Mesenchymal stem cell (in vitro differentiated cells and primary cell): ENCODE measurements at regions not wholly inside any gene's neighbourhood (a gene's known extent, or its start where the extent isn't known, plus 50 kb on each side); places are given as distances from the start of the nearest gene placed in this dataset.

Experiments used
- DNase-seq: peaks from one replicate; pipeline ENCODE4 v3.0.0-alpha.2; 2013
- H2AFZ ChIP-seq: one replicate; pipeline ENCODE4 v1.6.1; 2013; ENCODE audit warnings: low read depth, mild to moderate bottlenecking, control low read depth, inconsistent platforms, low read length, moderate library complexity
- H2AK5ac ChIP-seq: 2 replicates; pipeline ENCODE4 v1.6.1; 2013; ENCODE audit warnings: low read length, moderate library complexity, mild to moderate bottlenecking, inconsistent platforms; ENCODE audit not compliant: severe bottlenecking
- H2BK120ac ChIP-seq: one replicate; pipeline ENCODE4 v1.6.1; 2013; ENCODE audit warnings: low read depth, mild to moderate bottlenecking, inconsistent platforms, low read length, moderate library complexity
- H2BK12ac ChIP-seq, 2 experiments: one replicate each; pipeline ENCODE4 v1.6.1; 2013; ENCODE audit warnings: inconsistent platforms in 2 of 2, low read length in 2 of 2, mild to moderate bottlenecking in 2 of 2, moderate library complexity in 2 of 2, control low read depth in 1 of 2
- H2BK15ac ChIP-seq: one replicate; pipeline ENCODE4 v1.6.1; 2013; ENCODE audit warnings: mild to moderate bottlenecking, low read depth, inconsistent platforms; ENCODE audit not compliant: poor library complexity, severe bottlenecking
- H2BK5ac ChIP-seq: 2 replicates; pipeline ENCODE4 v1.6.1; 2013; ENCODE audit warnings: low read depth, mild to moderate bottlenecking, low read length, control low read depth, inconsistent platforms; ENCODE audit not compliant: poor library complexity, severe bottlenecking
- H3K14ac ChIP-seq, 2 experiments: one replicate each; pipeline ENCODE4 v1.6.1; 2013; ENCODE audit warnings: inconsistent platforms in 2 of 2, low read length in 2 of 2, control low read depth in 1 of 2, mild to moderate bottlenecking in 1 of 2, moderate library complexity in 1 of 2
- H3K18ac ChIP-seq, 2 experiments: one replicate each; pipeline ENCODE4 v1.6.1; 2013; ENCODE audit warnings: inconsistent platforms in 2 of 2, low read length in 2 of 2, control low read depth in 1 of 2, low read depth in 1 of 2, mild to moderate bottlenecking in 1 of 2
- H3K23ac ChIP-seq, 2 experiments: one replicate each; pipeline ENCODE4 v1.6.1; 2013; ENCODE audit warnings: inconsistent platforms in 2 of 2, low read length in 2 of 2, mild to moderate bottlenecking in 2 of 2, moderate library complexity in 2 of 2, control low read depth in 1 of 2
- H3K27ac ChIP-seq: 2 replicates; pipeline ENCODE4 v1.5.1; 2013; ENCODE audit warnings: mild to moderate bottlenecking, moderate library complexity, low read length, control low read depth, inconsistent platforms; ENCODE audit not compliant: poor library complexity, severe bottlenecking
- H3K27me3 ChIP-seq, 2 experiments: 2 replicates each; pipeline versions ENCODE4 v1.6.1 to v1.7.0; 2013; ENCODE audit warnings: low read length in 2 of 2, mild to moderate bottlenecking in 2 of 2, moderate library complexity in 2 of 2, control low read depth in 1 of 2, inconsistent platforms in 1 of 2; ENCODE audit not compliant: control insufficient read depth in 1 of 2, insufficient read depth in 1 of 2
- H3K36me3 ChIP-seq, 2 experiments: 2 replicates each; pipeline versions ENCODE4 v1.6.1 to v1.7.0; 2013; ENCODE audit warnings: low read length in 2 of 2, control low read depth in 1 of 2, inconsistent platforms in 1 of 2, low read depth in 1 of 2, mild to moderate bottlenecking in 1 of 2; ENCODE audit not compliant: insufficient read depth in 2 of 2, control insufficient read depth in 1 of 2
- H3K4ac ChIP-seq, 2 experiments: one replicate each; pipeline ENCODE4 v1.6.1; 2013; ENCODE audit warnings: inconsistent platforms in 2 of 2, low read length in 2 of 2, mild to moderate bottlenecking in 2 of 2, moderate library complexity in 2 of 2, control low read depth in 1 of 2, low read depth in 1 of 2
- H3K4me1 ChIP-seq: 2 replicates; pipeline ENCODE4 v1.6.1; 2013; ENCODE audit warnings: low read depth, low read length, control low read depth; ENCODE audit not compliant: control insufficient read depth, insufficient read depth
- H3K4me2 ChIP-seq: 2 replicates; pipeline ENCODE4 v1.6.1; 2013; ENCODE audit warnings: low read length, mild to moderate bottlenecking, inconsistent platforms; ENCODE audit not compliant: poor library complexity, severe bottlenecking
- H3K4me3 ChIP-seq, 2 experiments: 2 replicates each; pipeline versions ENCODE4 v1.5.1 to v1.7.0; 2013; ENCODE audit warnings: low read length in 2 of 2, mild to moderate bottlenecking in 2 of 2, control low read depth in 1 of 2, low read depth in 1 of 2; ENCODE audit not compliant: insufficient read depth in 1 of 2
- H3K79me1 ChIP-seq: replicated peaks from 2 replicates; pipeline ENCODE4 v1.6.1; 2013; ENCODE audit warnings: mild to moderate bottlenecking, control low read depth, low read length, inconsistent platforms; ENCODE audit not compliant: poor library complexity, severe bottlenecking
- H3K9ac ChIP-seq: 2 replicates; pipeline ENCODE4 v1.7.0; 2013; ENCODE audit warnings: mild to moderate bottlenecking, low read length, moderate library complexity
- H3K9me3 ChIP-seq: 2 replicates; pipeline ENCODE4 v1.7.0; 2013; ENCODE audit warnings: mild to moderate bottlenecking, low read length; ENCODE audit not compliant: control insufficient read depth
- H4K8ac ChIP-seq: one replicate; pipeline ENCODE4 v1.6.1; 2013; ENCODE audit warnings: inconsistent platforms, mild to moderate bottlenecking, low read length, moderate library complexity
- H4K91ac ChIP-seq: one replicate; pipeline ENCODE4 v1.6.1; 2013; ENCODE audit warnings: mild to moderate bottlenecking, low read length, inconsistent platforms
- WGBS: methylation state at CpG from one replicate; pipeline ENCODE4 v1.1.7; 2013; ENCODE audit warnings: mixed read lengths; 5-methylcytosine and 5-hydroxymethylcytosine counted together

DNA sequence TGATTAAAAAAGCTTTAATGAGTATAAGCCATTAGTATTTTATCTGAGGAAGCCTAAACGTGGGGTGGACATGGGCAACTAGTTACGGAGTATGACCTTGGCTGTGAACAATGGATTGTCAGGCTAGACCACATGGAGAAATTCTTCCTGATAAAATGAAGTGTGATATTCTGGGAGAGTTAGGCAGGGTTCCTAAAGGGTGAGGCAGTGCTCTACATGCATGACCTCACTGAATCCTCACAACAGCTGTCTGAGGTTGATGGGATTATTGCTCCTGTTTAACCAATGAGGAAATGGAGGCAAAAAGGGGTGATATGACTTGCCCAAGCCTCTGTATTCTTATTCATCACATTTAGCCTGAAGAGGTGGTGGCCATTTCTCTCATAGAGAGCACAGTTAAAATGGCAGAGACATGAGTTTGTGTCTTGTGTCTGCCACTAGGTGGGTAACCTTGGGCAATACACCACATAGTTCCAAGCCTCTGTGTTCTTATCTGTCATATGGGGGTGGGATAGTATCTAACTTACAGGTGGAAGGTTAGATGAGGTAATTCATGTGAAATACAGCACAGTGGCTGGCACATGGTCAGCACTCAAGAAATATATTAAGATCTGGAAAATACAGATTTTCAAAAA, 96.1 kb upstream of the NR3C1 start:
- Histone ChIP-seq H3K23ac (no peak overlapping the region), H3K4me2 (no peak overlapping the region), H3K9ac (no peak overlapping the region), H2AK5ac (no peak overlapping the region), H3K79me1 (no peaks in the 10 kb centered on the region), H3K18ac (no peak overlapping the region), H3K14ac (no peak overlapping the region), H3K4me1 (no peaks in the 10 kb centered on the region), H3K36me3 (no peaks in the 10 kb centered on the region), H2BK15ac (no peak overlapping the region), H2BK120ac (no peak overlapping the region), H3K27me3 (no peaks in the 10 kb centered on the region), H3K4me3 (no peak overlapping the region), H2AFZ (no peak overlapping the region), H4K91ac (no peak overlapping the region), H2BK5ac (no peak overlapping the region), H3K27ac (no peak overlapping the region), H2BK12ac (no peak overlapping the region), H3K9me3 (no peaks in the 10 kb centered on the region), H3K4ac (no peak overlapping the region), H4K8ac (no peak overlapping the region)
- 94% methylated on average over 2 of the region's 2 CpGs for WGBS
- DNase-seq: no peak

DNA sequence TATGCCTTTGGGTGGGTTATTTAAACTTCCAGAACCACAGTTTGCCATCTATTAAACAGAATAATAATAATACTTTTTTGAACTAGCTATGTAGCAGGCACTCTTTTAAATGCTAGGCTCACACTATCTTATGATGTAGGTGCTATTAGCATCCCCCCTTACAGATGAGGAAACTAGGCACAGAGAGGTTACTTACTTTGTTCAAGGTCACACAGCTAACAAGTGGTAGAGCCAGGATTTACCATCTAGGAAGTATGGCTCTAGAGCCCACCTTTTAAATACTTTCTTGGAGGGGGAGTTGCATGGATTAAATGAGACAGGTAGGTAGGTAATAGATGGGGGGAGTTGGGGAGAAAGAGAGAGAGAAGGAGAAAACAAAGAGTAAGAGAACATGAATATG, 95.3 kb upstream of the NR3C1 start:
- Histone ChIP-seq H2AK5ac (no peak overlapping the region), H3K14ac (no peak overlapping the region), H3K9ac (no peak overlapping the region), H3K4me2 (no peak overlapping the region), H2BK5ac (no peak overlapping the region), H3K18ac (no peak overlapping the region), H3K4me1 (no peaks in the 10 kb centered on the region), H2AFZ (no peak overlapping the region), H3K79me1 (no peaks in the 10 kb centered on the region), H2BK12ac (no peak overlapping the region), H3K4ac (no peak overlapping the region), H3K23ac (no peak overlapping the region), H2BK120ac (no peak overlapping the region), H2BK15ac (no peak overlapping the region), H3K9me3 (no peaks in the 10 kb centered on the region), H3K36me3 (no peaks in the 10 kb centered on the region), H3K4me3 (no peak overlapping the region), H4K8ac (no peak overlapping the region), H3K27ac (no peak overlapping the region), H3K27me3 (no peaks in the 10 kb centered on the region), H4K91ac (no peak overlapping the region)
- no peak for DNase-seq

DNA sequence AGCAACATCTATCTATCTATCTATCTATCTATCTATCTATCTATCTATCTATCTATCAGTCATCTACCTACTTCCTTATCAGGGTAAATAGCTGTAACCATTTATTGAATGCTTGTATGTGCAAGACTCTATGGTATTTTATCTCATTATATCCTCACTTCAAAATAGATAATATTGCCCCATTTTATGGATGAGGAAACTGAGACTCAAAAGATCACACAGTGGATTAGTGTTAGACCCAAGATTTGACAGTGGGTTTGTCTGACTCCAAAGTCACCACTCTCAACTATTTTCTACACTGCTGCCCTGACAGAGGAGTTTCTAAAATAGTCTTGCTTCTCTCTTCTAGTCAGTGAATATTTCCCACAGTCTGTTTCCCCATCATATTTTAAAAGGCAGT, 94.3 kb upstream of the NR3C1 start:
- H2BK120ac ChIP-seq: no peak overlapping the region
- H2AK5ac ChIP-seq: no peak overlapping the region
- no peak overlapping the region for H4K91ac ChIP-seq
- no peak overlapping the region for H2BK5ac ChIP-seq
- H3K18ac ChIP-seq: no peak overlapping the region
- H3K23ac ChIP-seq: no peak overlapping the region
- H3K4me1 ChIP-seq: no peaks in the 10 kb centered on the region
- H3K14ac ChIP-seq: no peak overlapping the region
- H3K4me3 ChIP-seq: no peak overlapping the region
- no peaks in the 10 kb centered on the region for H3K36me3 ChIP-seq
- H3K9ac ChIP-seq: no peak overlapping the region
- H3K4me2 ChIP-seq: no peak overlapping the region
- H3K4ac ChIP-seq: no peak overlapping the region
- H4K8ac ChIP-seq: no peak overlapping the region
- H3K27ac ChIP-seq: no peak overlapping the region
- no peaks in the 10 kb centered on the region for H3K9me3 ChIP-seq
- H2AFZ ChIP-seq: no peak overlapping the region
- H2BK15ac ChIP-seq: no peak overlapping the region
- no peak overlapping the region for H2BK12ac ChIP-seq
- H3K79me1 ChIP-seq: no peaks in the 10 kb centered on the region
- H3K27me3 ChIP-seq: no peaks in the 10 kb centered on the region
- no peak for DNase-seq

DNA sequence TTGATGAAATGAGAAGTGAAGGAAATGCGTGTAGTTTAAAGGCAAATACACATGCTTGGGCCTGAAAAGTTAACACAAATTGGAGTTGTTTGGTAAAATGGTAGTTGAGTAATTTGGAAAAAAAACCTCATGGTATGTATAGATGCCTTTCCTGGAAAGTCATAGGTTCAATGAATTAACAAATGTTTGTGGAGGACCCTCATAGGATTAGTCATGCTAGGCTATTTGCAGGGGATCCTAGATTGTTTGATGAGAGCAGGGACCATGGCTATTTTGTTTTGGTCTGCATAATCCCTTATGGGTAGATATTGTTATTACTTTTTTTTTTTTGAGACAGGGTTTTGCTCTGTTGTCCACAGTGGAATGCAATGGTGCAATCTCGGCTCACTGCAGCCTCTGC, 93.5 kb upstream of the NR3C1 start:
- Histone ChIP-seq H3K4ac (no peak overlapping the region), H2BK120ac (no peak overlapping the region), H3K23ac (no peak overlapping the region), H3K36me3 (no peaks in the 10 kb centered on the region), H3K14ac (no peak overlapping the region), H4K91ac (no peak overlapping the region), H4K8ac (no peak overlapping the region), H2BK12ac (no peak overlapping the region), H2BK5ac (no peak overlapping the region), H3K4me1 (no peaks in the 10 kb centered on the region), H3K79me1 (no peaks in the 10 kb centered on the region), H3K4me3 (no peak overlapping the region), H2BK15ac (no peak overlapping the region), H3K9ac (no peak overlapping the region), H3K9me3 (no peaks in the 10 kb centered on the region), H3K18ac (no peak overlapping the region), H3K27ac (no peak overlapping the region), H3K27me3 (no peaks in the 10 kb centered on the region), H3K4me2 (no peak overlapping the region), H2AFZ (no peak overlapping the region), H2AK5ac (no peak overlapping the region)
- no peak for DNase-seq
- WGBS: 94% methylated on average over 2 of the region's 2 CpGs
